ENCODE measurements at regions not wholly inside any gene's neighbourhood (a gene's known extent, or its start where the extent isn't known, plus 50 kb on each side); places are given as distances from the start of the nearest gene placed in this dataset.
"Not testable (repeated sequence)": the region's sequence is repeated elsewhere in the genome, so short reads cannot be mapped to it uniquely, and the experiment has no call there.

GRCh38 chr10:37534166-37534565, 323.2 kb downstream of the ZNF248 start:
- Histone ChIP-seq H3K36me3 (no peaks in the 10 kb centered on the region), H3K27me3 (no peaks in the 10 kb centered on the region), H3K9me3 (no peaks in the 10 kb centered on the region), H3K27ac (no peak overlapping the region), H3K4me3 (no peak overlapping the region), H3K4me1 (no peaks in the 10 kb centered on the region)
- DNase-seq: no peak
- 83 to 87% methylated on average over 3 of the region's 3 CpGs for WGBS, 2 donors
- no peak for TF ChIP-seq EP300 (IDR thresholded peaks at IDR 0.05)
- TF ChIP-seq POLR2AphosphoS5 (IDR thresholded peaks at IDR 0.05): no peak
- TF ChIP-seq POLR2A (IDR thresholded peaks at IDR 0.05): no peak
- no peak for TF ChIP-seq CTCF (IDR thresholded peaks at IDR 0.05)
- ATAC-seq (ENCODE audit: low FRiP score in 2 of 2): no peak

- not testable (repeated sequence) for H3K4me3 ChIP-seq; DNase-seq; H3K36me3 ChIP-seq; H3K27me3 ChIP-seq; H3K27ac ChIP-seq; ATAC-seq (ENCODE audit: low FRiP score in 2 of 2); H3K9me3 ChIP-seq; H3K4me1 ChIP-seq
- peak in 1 of 6 experiments; percentile 5 for TF ChIP-seq CTCF (IDR thresholded peaks at IDR 0.05)
- WGBS, 2 donors: 18 to 21% methylated on average over 2 of the region's 2 CpGs
These were observed 332.0 kb downstream of the ZNF248 start for GRCh38 chr10:37525410-37525809.

DNA sequence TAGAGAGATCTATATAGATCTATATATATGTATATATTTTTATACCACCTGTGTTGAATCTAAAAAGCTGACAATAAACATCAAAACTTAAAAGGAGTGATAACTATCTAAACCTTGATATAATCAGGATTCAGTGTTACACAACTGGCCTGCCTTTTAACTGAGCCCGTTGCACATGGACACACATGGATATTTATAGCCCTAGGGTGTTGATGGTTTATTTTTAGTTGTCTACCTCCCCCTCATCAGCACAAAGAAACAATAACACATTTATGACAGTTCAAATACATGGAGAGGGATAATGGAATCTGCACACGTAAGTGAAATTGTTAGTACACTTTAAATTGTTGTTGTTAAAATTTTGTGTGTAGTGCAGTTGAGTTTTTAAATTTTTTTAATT, 336.9 kb downstream of the ZNF248 start:
- Histone ChIP-seq H3K4me1 (no peaks in the 10 kb centered on the region), H3K27ac (no peak overlapping the region), H3K36me3 (no peaks in the 10 kb centered on the region), H3K27me3 (no peaks in the 10 kb centered on the region), H3K9me3 (no peaks in the 10 kb centered on the region), H3K4me3 (no peak overlapping the region)
- DNase-seq (no peak), ATAC-seq (ENCODE audit: low FRiP score in 2 of 2) (no peak)
- WGBS, 2 donors: 62 to 71% methylated on average over 2 of the region's 2 CpGs
- TF ChIP-seq POLR2A (IDR thresholded peaks at IDR 0.05): no peak
- no peak for TF ChIP-seq CTCF (IDR thresholded peaks at IDR 0.05)
- no peak for TF ChIP-seq POLR2AphosphoS5 (IDR thresholded peaks at IDR 0.05)
- no peak for TF ChIP-seq EP300 (IDR thresholded peaks at IDR 0.05)

- H3K4me3 ChIP-seq; H3K27me3 ChIP-seq; DNase-seq; H3K4me1 ChIP-seq; H3K27ac ChIP-seq; H3K36me3 ChIP-seq; ATAC-seq (ENCODE audit: low FRiP score in 2 of 2): not testable (repeated sequence)
- H3K9me3 ChIP-seq: peaks cover 3 to 18% (median 8%) of the 10 kb centered on the region in 4 donors
- WGBS, 2 donors: 89% methylated on average over 3 of the region's 3 CpGs
These were observed 346.9 kb downstream of the ZNF248 start for GRCh38 chr10:37510520-37510919.

- Histone ChIP-seq H3K4me3 (no peak overlapping the region), H3K4me1 (no peaks in the 10 kb centered on the region), H3K36me3 (no peaks in the 10 kb centered on the region), H3K27ac (no peak overlapping the region), H3K9me3 (no peaks in the 10 kb centered on the region), H3K27me3 (no peaks in the 10 kb centered on the region)
- no peak for DNase-seq
- WGBS, 2 donors: 77 to 83% methylated on average over 3 of the region's 3 CpGs
- ATAC-seq (ENCODE audit: low FRiP score in 2 of 2): no peak
- TF ChIP-seq CTCF (IDR thresholded peaks at IDR 0.05): no peak
- TF ChIP-seq POLR2AphosphoS5 (IDR thresholded peaks at IDR 0.05): no peak
- no peak for TF ChIP-seq EP300 (IDR thresholded peaks at IDR 0.05)
- no peak for TF ChIP-seq POLR2A (IDR thresholded peaks at IDR 0.05)
These were observed 361.3 kb downstream of the ZNF248 start for GRCh38 chr10:37496061-37496460.
